DND-41 (cell line): ENCODE measurements at regions not wholly inside any gene's neighbourhood (a gene's known extent, or its start where the extent isn't known, plus 50 kb on each side); places are given as distances from the start of the nearest gene placed in this dataset.

Source experiments
- ATAC-seq: fragments of 200-7000 bp; cut with Tn5 transposase; 3 replicates; pipeline ENCODE4 v1.9.1; 2021; ENCODE audit warnings: low read depth; ENCODE audit not compliant: insufficient read depth
- DNase-seq: peaks from one replicate; pipeline ENCODE4 v3.0.0-alpha.2; 2020
- H2AFZ ChIP-seq: 2 replicates; pipeline ENCODE4 v1.6.0; 2012; ENCODE audit warnings: low read depth, low read length
- H3K27ac ChIP-seq: 2 replicates; pipeline ENCODE4 v1.5.1; 2012; ENCODE audit warnings: low read length, inconsistent platforms
- H3K27me3 ChIP-seq: fragments of 200-600 bp; sonication (generic); 2 replicates; pipeline ENCODE4 v1.6.0; 2012; ENCODE audit warnings: low read length, mild to moderate bottlenecking, inconsistent platforms; ENCODE audit not compliant: insufficient read depth, poor library complexity
- H3K36me3 ChIP-seq: 2 replicates; pipeline ENCODE4 v1.5.1; 2012; ENCODE audit warnings: low read length, inconsistent platforms; ENCODE audit not compliant: insufficient read depth
- H3K4me1 ChIP-seq: 2 replicates; pipeline ENCODE4 v1.5.1; 2012; ENCODE audit warnings: mild to moderate bottlenecking, low read length; ENCODE audit not compliant: insufficient read depth
- H3K4me2 ChIP-seq: 2 replicates; pipeline ENCODE4 v1.6.0; 2012; ENCODE audit warnings: mild to moderate bottlenecking, moderate library complexity, low read length, inconsistent platforms; ENCODE audit not compliant: insufficient read depth
- H3K4me3 ChIP-seq, 2 experiments: fragments of 200-600 bp in 1 of 2; shearing (Covaris generic) in 1 of 2; 2 replicates each; pipeline ENCODE4 v1.5.1; 2012 to 2016; ENCODE audit warnings: inconsistent platforms in 2 of 2, low read length in 2 of 2, mild to moderate bottlenecking in 2 of 2, low read depth in 1 of 2, moderate library complexity in 1 of 2
- H3K79me2 ChIP-seq: 2 replicates; pipeline ENCODE4 v1.6.0; 2012; ENCODE audit warnings: low read length, inconsistent platforms; ENCODE audit not compliant: insufficient read depth
- H3K9ac ChIP-seq: 2 replicates; pipeline ENCODE4 v1.6.0; 2012; ENCODE audit warnings: low read depth, mild to moderate bottlenecking, inconsistent platforms, low read length, moderate library complexity
- H3K9me3 ChIP-seq: 2 replicates; pipeline ENCODE4 v1.5.1; 2012; ENCODE audit warnings: low read length, moderate library complexity, mild to moderate bottlenecking, inconsistent platforms; ENCODE audit not compliant: insufficient read depth, severe bottlenecking
- H4K20me1 ChIP-seq: 2 replicates; pipeline ENCODE4 v1.6.0; 2012; ENCODE audit warnings: low read length; ENCODE audit not compliant: insufficient read depth
- CTCF ChIP-seq: IDR thresholded peaks from 2 replicates; pipeline ENCODE4 v1.5.1; 2012; ENCODE audit warnings: borderline replicate concordance, low read length, moderate library complexity, mild to moderate bottlenecking; ENCODE audit not compliant: poor library complexity, severe bottlenecking; ENCODE audit errors: extremely low read depth
- EZH2 ChIP-seq: IDR thresholded peaks from 3 replicates; pipeline ENCODE4 v1.6.1; 2012; ENCODE audit warnings: borderline replicate concordance, low read depth, mild to moderate bottlenecking, moderate library complexity, low read length, inconsistent platforms; ENCODE audit not compliant: severe bottlenecking

- ATAC-seq (no peak), DNase-seq (no peak)
- TF ChIP-seq CTCF (no peak), EZH2 (no peak)
Observed at GRCh38 chr2:156125018-156125417, 207.5 kb downstream of the NR4A2 start.

GRCh38 chr2:156124458-156124857, 208.1 kb downstream of the NR4A2 start:
- TF ChIP-seq CTCF (no peak), EZH2 (no peak)
- Histone ChIP-seq H3K36me3 (no peaks in the 10 kb centered on the region), H3K4me2 (no peak overlapping the region), H2AFZ (no peak overlapping the region), H3K9ac (no peak overlapping the region), H3K4me3 (no peak overlapping the region), H3K4me1 (no peaks in the 10 kb centered on the region), H4K20me1 (no peaks in the 10 kb centered on the region), H3K27me3 (no peaks in the 10 kb centered on the region), H3K9me3 (no peaks in the 10 kb centered on the region), H3K79me2 (no peaks in the 10 kb centered on the region), H3K27ac (no peak overlapping the region)
- DNase-seq (no peak), ATAC-seq (no peak)

More at GRCh38 chr2:156125018-156125417, 207.5 kb downstream of the NR4A2 start:
- no peak overlapping the region for H3K9ac ChIP-seq
- H3K9me3 ChIP-seq = no peaks in the 10 kb centered on the region
- H3K36me3 ChIP-seq = no peaks in the 10 kb centered on the region
- H3K4me1 ChIP-seq = no peaks in the 10 kb centered on the region
- no peaks in the 10 kb centered on the region for H3K27me3 ChIP-seq
- H4K20me1 ChIP-seq = no peaks in the 10 kb centered on the region
- H3K27ac ChIP-seq = no peak overlapping the region
- H3K79me2 ChIP-seq = no peaks in the 10 kb centered on the region
- H2AFZ ChIP-seq = no peak overlapping the region
- no peak overlapping the region for H3K4me2 ChIP-seq
- H3K4me3 ChIP-seq = no peak overlapping the region

- no peak for DNase-seq
- ATAC-seq = no peak
- Histone ChIP-seq H3K9me3 (no peaks in the 10 kb centered on the region), H3K9ac (no peak overlapping the region), H3K27me3 (no peaks in the 10 kb centered on the region), H3K27ac (no peak overlapping the region), H3K4me2 (no peak overlapping the region), H2AFZ (no peak overlapping the region), H3K4me3 (no peak overlapping the region), H3K79me2 (no peaks in the 10 kb centered on the region), H4K20me1 (no peaks in the 10 kb centered on the region), H3K36me3 (no peaks in the 10 kb centered on the region), H3K4me1 (no peaks in the 10 kb centered on the region)
- TF ChIP-seq CTCF (no peak), EZH2 (no peak)
Observed at GRCh38 chr2:156118753-156119416, 213.6 kb downstream of the NR4A2 start.
